GM12874 (cell line): ENCODE measurements at regions not wholly inside any gene's neighbourhood (a gene's known extent, or its start where the extent isn't known, plus 50 kb on each side); places are given as distances from the start of the nearest gene placed in this dataset.

Experiments used
- TF ChIP-seq, protein P1 (sequence below): IDR thresholded peaks from 2 replicates; pipeline ENCODE4 v1.5.1; 2011; ENCODE audit warnings: low read depth, mild to moderate bottlenecking, control low read depth, low read length, moderate library complexity; ENCODE audit not compliant: insufficient read depth

DNA sequence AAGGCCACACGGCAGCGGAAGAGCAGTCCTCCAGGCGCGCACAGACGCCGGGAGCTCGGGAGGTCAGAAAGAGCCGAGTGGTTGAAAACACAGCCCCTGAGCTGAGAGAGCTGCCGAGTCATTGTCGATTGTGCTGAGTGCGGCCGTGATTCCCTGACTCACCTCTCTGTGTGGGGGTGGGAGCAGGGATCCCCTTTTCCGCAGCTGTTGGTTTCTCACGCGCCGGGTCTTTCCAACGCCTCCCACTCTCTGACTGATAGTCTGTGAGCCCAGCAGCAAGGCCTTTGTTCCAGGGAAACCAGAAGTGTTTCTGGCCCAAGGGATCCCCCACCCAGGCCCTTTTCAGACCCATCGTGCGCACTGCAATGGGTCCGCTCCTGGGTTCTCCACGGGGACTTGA lies 97.3 kb downstream of the MRPL36 start:
- TF ChIP-seq, protein P1, sequence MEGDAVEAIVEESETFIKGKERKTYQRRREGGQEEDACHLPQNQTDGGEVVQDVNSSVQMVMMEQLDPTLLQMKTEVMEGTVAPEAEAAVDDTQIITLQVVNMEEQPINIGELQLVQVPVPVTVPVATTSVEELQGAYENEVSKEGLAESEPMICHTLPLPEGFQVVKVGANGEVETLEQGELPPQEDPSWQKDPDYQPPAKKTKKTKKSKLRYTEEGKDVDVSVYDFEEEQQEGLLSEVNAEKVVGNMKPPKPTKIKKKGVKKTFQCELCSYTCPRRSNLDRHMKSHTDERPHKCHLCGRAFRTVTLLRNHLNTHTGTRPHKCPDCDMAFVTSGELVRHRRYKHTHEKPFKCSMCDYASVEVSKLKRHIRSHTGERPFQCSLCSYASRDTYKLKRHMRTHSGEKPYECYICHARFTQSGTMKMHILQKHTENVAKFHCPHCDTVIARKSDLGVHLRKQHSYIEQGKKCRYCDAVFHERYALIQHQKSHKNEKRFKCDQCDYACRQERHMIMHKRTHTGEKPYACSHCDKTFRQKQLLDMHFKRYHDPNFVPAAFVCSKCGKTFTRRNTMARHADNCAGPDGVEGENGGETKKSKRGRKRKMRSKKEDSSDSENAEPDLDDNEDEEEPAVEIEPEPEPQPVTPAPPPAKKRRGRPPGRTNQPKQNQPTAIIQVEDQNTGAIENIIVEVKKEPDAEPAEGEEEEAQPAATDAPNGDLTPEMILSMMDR: no peak

DNA sequence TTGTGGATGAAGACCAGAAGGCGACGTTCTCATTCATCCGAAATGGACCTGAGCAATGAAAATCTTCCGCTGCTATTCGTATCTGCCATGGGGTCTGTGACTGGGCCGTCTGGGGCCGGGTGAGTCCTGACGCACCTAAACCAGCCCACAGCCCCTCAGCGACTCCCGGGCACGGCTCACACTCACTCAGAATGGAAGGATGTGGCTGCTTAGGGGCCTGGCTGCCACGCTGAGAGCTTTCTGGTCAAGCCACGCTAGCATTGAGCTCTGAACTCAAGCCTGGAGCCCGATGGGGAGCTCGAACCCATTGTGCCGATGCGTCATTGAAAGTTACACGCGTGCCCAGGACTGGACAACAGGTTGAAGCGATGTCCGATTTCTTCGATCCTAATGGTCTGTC lies 97.8 kb downstream of the MRPL36 start:
- TF ChIP-seq, protein P1: no peak

DNA sequence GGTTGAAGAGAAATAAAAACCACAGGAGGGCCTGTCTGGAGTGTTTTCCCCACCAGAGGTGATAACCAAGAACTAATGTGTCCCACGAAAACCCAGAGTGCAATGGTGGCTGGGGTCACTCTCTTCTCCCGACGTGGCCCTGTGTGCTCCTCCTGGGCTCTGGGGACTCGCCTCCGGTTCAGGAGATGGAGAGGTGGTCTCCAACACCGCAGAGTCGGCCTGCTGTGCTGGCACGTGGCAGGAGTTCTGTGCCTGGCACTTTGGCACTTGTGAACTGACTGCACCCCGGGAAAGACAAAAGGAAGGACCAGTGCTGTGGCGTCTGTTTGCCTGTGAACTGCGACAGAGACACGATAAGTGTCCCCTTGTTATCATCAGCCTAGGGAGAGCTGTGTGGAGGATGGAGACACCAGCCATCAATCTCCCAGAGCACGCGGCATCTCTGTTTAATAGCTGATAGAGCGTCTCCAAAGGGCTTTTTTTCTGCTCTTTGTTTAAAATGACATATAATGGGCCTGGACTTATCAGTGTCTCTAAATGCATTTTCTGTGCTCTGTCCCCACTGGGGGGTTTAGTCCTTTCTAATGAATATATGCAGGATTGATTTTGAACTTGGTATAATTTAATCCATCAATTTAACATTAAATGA lies 98.3 kb downstream of the MRPL36 start:
- TF ChIP-seq, protein P1: no peak

DNA sequence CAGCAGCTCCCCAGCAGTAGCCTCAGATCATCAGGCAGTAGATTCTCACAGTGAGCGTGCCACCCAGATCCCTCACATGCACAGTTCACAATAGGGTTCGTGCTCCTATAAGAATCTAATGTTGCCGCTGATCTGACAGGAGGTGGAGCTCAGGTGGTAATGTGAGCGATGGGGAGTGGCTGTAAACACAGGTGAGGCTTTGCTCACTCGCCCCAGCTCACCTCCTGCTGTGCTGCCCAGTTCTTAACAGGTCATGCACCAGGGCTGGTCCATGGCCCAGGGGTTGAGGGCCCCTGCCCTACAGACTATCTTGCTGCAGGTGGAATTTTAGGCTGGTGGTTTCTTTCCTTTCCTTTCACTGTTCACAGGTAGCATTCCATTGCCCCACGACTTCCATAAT lies 100.2 kb downstream of the MRPL36 start:
- TF ChIP-seq, protein P1: no peak

DNA sequence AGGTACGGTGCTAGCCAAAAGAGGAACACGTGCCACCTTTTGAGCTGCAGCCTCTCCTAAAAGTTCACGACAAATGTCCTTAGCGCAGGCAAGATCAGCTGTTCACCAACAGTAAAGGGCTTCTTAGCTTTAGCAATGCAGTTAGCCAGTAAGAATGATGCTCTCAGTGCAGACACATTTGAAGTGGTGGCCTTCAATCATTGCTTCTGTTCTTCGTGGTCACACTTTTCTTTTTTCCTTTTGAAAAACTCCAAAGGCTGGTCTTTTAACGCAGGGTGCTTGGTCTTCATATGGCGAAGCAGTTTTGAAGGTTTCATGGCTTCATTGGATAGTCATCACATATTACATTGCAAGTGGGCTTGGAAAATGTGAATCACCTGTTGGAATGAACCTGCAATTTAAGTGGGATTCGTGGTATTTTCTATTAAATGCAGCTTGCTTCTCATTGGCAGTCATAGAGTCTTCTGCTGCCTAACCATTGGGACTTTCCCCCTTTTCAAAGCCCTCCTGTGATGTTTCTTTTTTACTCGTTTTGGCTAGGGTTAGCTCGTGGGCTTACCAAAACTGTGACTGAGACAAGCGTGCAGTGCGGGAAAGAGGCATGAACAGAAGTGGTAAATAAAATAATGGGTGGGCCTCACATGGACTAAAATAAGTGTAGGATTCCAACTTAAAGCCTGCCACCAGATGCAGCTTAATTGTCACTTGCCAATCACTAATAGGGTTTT lies 100.9 kb downstream of the MRPL36 start:
- TF ChIP-seq, protein P1: no peak

DNA sequence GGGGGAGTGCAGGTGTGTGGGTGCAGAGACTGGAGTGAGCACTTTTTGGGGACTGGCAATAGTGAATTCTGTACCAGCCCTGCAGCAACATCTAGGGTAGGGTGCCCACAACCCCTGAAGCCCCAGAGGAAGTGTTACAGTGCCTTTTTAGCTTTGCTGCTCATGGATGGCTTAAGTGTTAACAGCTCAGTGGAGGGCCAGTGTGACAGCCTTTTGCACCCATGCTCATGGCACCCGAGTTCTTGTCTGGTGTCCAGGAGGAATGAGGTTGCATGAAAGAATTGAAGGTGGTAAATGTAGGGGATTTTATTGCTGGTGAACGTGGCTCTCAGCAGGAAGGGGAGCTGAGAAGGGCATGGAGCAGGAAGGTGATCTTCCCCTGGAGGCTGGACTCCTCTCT lies 107.3 kb downstream of the MRPL36 start:
- TF ChIP-seq, protein P1: no peak

DNA sequence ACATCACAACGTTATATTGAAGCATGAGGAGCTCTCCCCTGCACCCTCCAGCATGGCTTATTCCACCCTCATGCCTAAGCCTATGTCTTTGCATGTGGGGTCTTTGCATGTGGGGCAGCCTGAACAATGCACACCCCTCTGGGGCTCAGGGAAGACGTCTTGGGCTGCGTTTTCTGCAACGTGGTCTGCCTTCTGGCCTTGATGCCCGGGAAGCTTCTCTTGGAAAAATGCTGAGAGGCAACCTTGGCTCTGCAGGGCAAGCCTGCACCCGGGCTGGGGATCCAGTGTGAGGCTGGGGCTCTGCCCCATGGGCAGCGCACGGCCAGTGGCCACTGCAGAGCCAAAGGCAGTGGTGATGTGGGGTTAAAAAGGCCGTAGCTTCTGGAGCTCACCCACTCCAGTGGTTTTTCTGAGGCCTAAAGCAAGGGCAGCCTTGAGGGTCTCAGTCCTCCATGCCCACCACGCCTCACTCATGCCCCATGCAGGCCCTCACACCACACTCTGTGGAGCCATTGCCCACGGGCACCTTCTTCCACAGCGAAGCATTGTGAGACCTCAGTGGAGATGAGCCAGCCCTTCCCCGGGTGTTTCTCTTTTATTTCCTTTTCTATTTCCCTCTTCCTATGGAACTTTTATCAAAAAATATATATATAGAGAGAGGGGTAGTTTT lies 112.2 kb downstream of the MRPL36 start:
- TF ChIP-seq, protein P1: no peak
